HepG2 (cell line): ENCODE measurements at regions not wholly inside any gene's neighbourhood (a gene's known extent, or its start where the extent isn't known, plus 50 kb on each side); places are given as distances from the start of the nearest gene placed in this dataset.

Experiments
- ATAC-seq: fragments of 200-7000 bp; cut with Tn5 transposase; 3 replicates; pipeline ENCODE4 v1.9.1; 2020; ENCODE audit warnings: mild to moderate bottlenecking, moderate library complexity
- BruUV-seq: library from RNA; stranded (reverse); fragments of 400-500 nt; replicated peaks from 2 replicates; lab custom pipeline; 2021; lab: Mats Ljungman, UMichigan
- CTCF ChIA-PET: fragments of 300-600 bp; formaldehyde crosslinking; extraction: SDS; loops from one replicate; lab custom pipeline; 2021; ENCODE audit warnings: low total read pairs, inconsistent platforms, low intra/inter-chr PET ratio; lab: Yijun Ruan, JAX
- POLR2A ChIA-PET: fragments of 350-600 bp; sonication (Branson Sonifier 250); formaldehyde crosslinking; loops from one replicate; lab custom pipeline; 2020; ENCODE audit warnings: antibody characterized with exemption, inconsistent platforms; lab: Yijun Ruan, JAX
- DNase-seq: peaks from one replicate; pipeline ENCODE4 v3.0.0-alpha.2; 2015; ENCODE audit warnings: low spot score
- FAIRE-seq: peaks from 3 replicates; lab custom pipeline; 2011; peaks lifted over from hg19 to GRCh38; lab: Jason Lieb, UNC
- H2AFZ ChIP-seq: one replicate; pipeline ENCODE4 v1.6.1; 2011; ENCODE audit warnings: low read length, inconsistent platforms
- H3K27ac ChIP-seq: fragments of 300-600 bp; 3 replicates; pipeline ENCODE4 v1.8.0; 2011; ENCODE audit warnings: mixed run types, mild to moderate bottlenecking, mixed read lengths, low read length, inconsistent platforms; ENCODE audit not compliant: insufficient read depth; ENCODE audit errors: extremely low read length
- H3K27me3 ChIP-seq, 2 experiments: fragments of 200-600 bp in 1 of 2; 2 replicates in 1 of 2; 3 replicates in 1 of 2; pipeline versions ENCODE4 v1.6.0 to v1.8.0; 2011; ENCODE audit warnings: low read length in 2 of 2, mild to moderate bottlenecking in 2 of 2, moderate library complexity in 2 of 2, inconsistent platforms in 1 of 2; ENCODE audit not compliant: insufficient read depth in 2 of 2, control insufficient read depth in 1 of 2
- H3K36me3 ChIP-seq, 2 experiments: fragments of 200-600 bp in 1 of 2; replicated peaks in 1 of 2; 2 replicates in 1 of 2; 3 replicates in 1 of 2; pipeline versions ENCODE4 v1.5.1 to v1.8.0; 2011; ENCODE audit warnings: low read length in 2 of 2, inconsistent platforms in 1 of 2; ENCODE audit not compliant: insufficient read depth in 2 of 2, control insufficient read depth in 1 of 2
- H3K4me1 ChIP-seq: 2 replicates; pipeline ENCODE4 v1.5.1; 2012; ENCODE audit warnings: low read length, inconsistent platforms; ENCODE audit not compliant: insufficient read depth
- H3K4me2 ChIP-seq: 2 replicates; pipeline ENCODE4 v1.6.0; 2011; ENCODE audit warnings: low read depth, low read length, inconsistent platforms
- H3K4me3 ChIP-seq, 3 experiments: fragments of 200-600 bp in 1 of 3; sonication (generic), shearing (Covaris generic) in 1 of 3; replicated peaks in 1 of 3; 2 replicates each; pipeline ENCODE4 v1.5.1; 2011 to 2016; ENCODE audit warnings: low read length in 3 of 3, inconsistent platforms in 2 of 3, low read depth in 2 of 3, mild to moderate bottlenecking in 2 of 3, control low read depth in 1 of 3, mixed read lengths in 1 of 3; ENCODE audit not compliant: insufficient read depth in 1 of 3
- H3K79me2 ChIP-seq: one replicate; pipeline ENCODE4 v1.6.1; 2011; ENCODE audit warnings: low read length, inconsistent platforms; ENCODE audit not compliant: insufficient read depth
- H3K9ac ChIP-seq: 2 replicates; pipeline ENCODE4 v1.6.0; 2011; ENCODE audit warnings: mild to moderate bottlenecking, low read depth, low read length, inconsistent platforms; ENCODE audit not compliant: insufficient read depth
- H3K9me3 ChIP-seq: 2 replicates; pipeline ENCODE4 v1.5.1; 2012; ENCODE audit warnings: mild to moderate bottlenecking, low read length
- H4K20me1 ChIP-seq: 2 replicates; pipeline ENCODE4 v1.6.0; 2011; ENCODE audit warnings: inconsistent platforms, mild to moderate bottlenecking, low read length, moderate library complexity; ENCODE audit not compliant: insufficient read depth
- FOXK2 ChIP-seq: fragments of 450-650 bp; IDR thresholded peaks from 2 replicates; pipeline ENCODE4 v1.6.1; 2016
- FOXP4 ChIP-seq: sonication (generic); formaldehyde crosslinking; IDR thresholded peaks from 2 replicates; pipeline ENCODE4 v1.4.0; 2020; ENCODE audit warnings: missing genetic modification reagents
- HCFC1 ChIP-seq: fragments of 150-350 bp; IDR thresholded peaks from 2 replicates; pipeline ENCODE4 v1.6.1; 2014; ENCODE audit warnings: low read depth, low read length
- HNF1B ChIP-seq: sonication (generic); formaldehyde crosslinking; IDR thresholded peaks from 2 replicates; pipeline ENCODE4 v1.5.1; 2020; ENCODE audit warnings: mild to moderate bottlenecking, moderate library complexity, missing genetic modification reagents
- HNF4A ChIP-seq: sonication (generic); formaldehyde crosslinking; IDR thresholded peaks from 2 replicates; pipeline ENCODE4 v1.4.0; 2020; ENCODE audit warnings: missing genetic modification reagents
- MIXL1 ChIP-seq: IDR thresholded peaks from 2 replicates; pipeline ENCODE4 v1.6.1; 2016
- PCBP2 ChIP-seq: fragments of 200-400 bp; formaldehyde crosslinking; optimal IDR thresholded peaks from 2 replicates; pipeline ENCODE3; 2018; ENCODE audit warnings: low read length, low read depth; ENCODE audit not compliant: poor library complexity, severe bottlenecking
- PLSCR1 ChIP-seq: sonication (generic); formaldehyde crosslinking; IDR thresholded peaks from 2 replicates; pipeline ENCODE4 v1.5.0; 2020; ENCODE audit warnings: missing genetic modification reagents, mild to moderate bottlenecking, borderline replicate concordance
- SAFB2 ChIP-seq: sonication (generic); formaldehyde crosslinking; IDR thresholded peaks from 2 replicates; pipeline ENCODE4 v1.5.1; 2020; ENCODE audit warnings: missing genetic modification reagents, low read depth, mild to moderate bottlenecking, borderline replicate concordance
- SRSF1 ChIP-seq: fragments of 200-400 bp; formaldehyde crosslinking; optimal IDR thresholded peaks from 2 replicates; pipeline ENCODE3; 2017; ENCODE audit warnings: mild to moderate bottlenecking, low read depth, low read length, moderate library complexity
- YEATS4 ChIP-seq: sonication (generic); formaldehyde crosslinking; IDR thresholded peaks from 2 replicates; pipeline ENCODE4 v1.4.0; 2020; ENCODE audit warnings: missing genetic modification reagents, borderline replicate concordance
- ZFYVE20 ChIP-seq: sonication (generic); formaldehyde crosslinking; IDR thresholded peaks from 2 replicates; pipeline ENCODE4 v1.8.0; 2023; ENCODE audit warnings: low read depth, mild to moderate bottlenecking, moderate library complexity, missing genetic modification reagents, borderline replicate concordance
- ZNF281 ChIP-seq: sonication (generic); formaldehyde crosslinking; IDR thresholded peaks from 2 replicates; pipeline ENCODE4 v1.4.0; 2020; ENCODE audit warnings: missing genetic modification reagents, borderline replicate concordance
- ZNF746 ChIP-seq: sonication (generic); formaldehyde crosslinking; IDR thresholded peaks from 2 replicates; pipeline ENCODE4 v1.8.0; 2022; ENCODE audit warnings: mild to moderate bottlenecking, missing genetic modification reagents
- ZNF839 ChIP-seq: sonication (generic); formaldehyde crosslinking; IDR thresholded peaks from 2 replicates; pipeline ENCODE4 v1.4.0; 2020; ENCODE audit warnings: missing genetic modification reagents, mild to moderate bottlenecking, borderline replicate concordance
- ZSCAN22 ChIP-seq: sonication (generic); formaldehyde crosslinking; IDR thresholded peaks from 2 replicates; pipeline ENCODE4 v1.4.0; 2020; ENCODE audit warnings: mild to moderate bottlenecking, missing genetic modification reagents
- ZSCAN5A ChIP-seq: sonication (generic); formaldehyde crosslinking; IDR thresholded peaks from 2 replicates; pipeline ENCODE4 v1.8.0; 2022; ENCODE audit warnings: mild to moderate bottlenecking, missing genetic modification reagents, borderline replicate concordance
- WGBS: methylation state at CpG from one replicate; pipeline ENCODE4 v1.1.6; 2017; ENCODE audit warnings: low lambda C conversion rate; 5-methylcytosine and 5-hydroxymethylcytosine counted together
- in situ Hi-C: cut with HindIII; loops from 2 replicates; pipeline ENCODE4 v1.10.0; 2017; ENCODE audit warnings: low pct_unique_long_range_greater_than_20kb; ENCODE audit not compliant: extremely low pct_ligation_motif_present
- intact Hi-C: fragments of 100-400 bp; cut with micrococcal nuclease; formaldehyde crosslinking; loops from one replicate; pipeline ENCODE4 v1.10.0; 2022; ENCODE audit not compliant: unreplicated experiment

GRCh38 chr10:109187677-109188076 lies 735.6 kb downstream of the XPNPEP1 start:
- no peaks in the 10 kb centered on the region for H3K36me3 ChIP-seq
- no peaks in the 10 kb centered on the region for H3K79me2 ChIP-seq
- H3K9me3 ChIP-seq: peaks cover 76% of the 10 kb centered on the region
- in situ Hi-C loops (no loop called here), intact Hi-C loops (no loop called here)
- BruUV-seq: no TSS peak
- WGBS: 0% methylated on average over 2 of the region's 2 CpGs
- H4K20me1 ChIP-seq: no peaks in the 10 kb centered on the region
- H3K4me2 ChIP-seq: no peak overlapping the region
- H2AFZ ChIP-seq: no peak overlapping the region
- CTCF ChIA-PET: no interaction called here
- H3K4me3 ChIP-seq: no peak overlapping the region
- no peak overlapping the region for H3K9ac ChIP-seq
- H3K4me1 ChIP-seq: no peaks in the 10 kb centered on the region
- ATAC-seq: no peak
- FAIRE-seq: no peak
- no peaks in the 10 kb centered on the region for H3K27me3 ChIP-seq
- POLR2A ChIA-PET: no interaction called here
- no peak overlapping the region for H3K27ac ChIP-seq
- DNase-seq: no peak
- TF ChIP-seq SRSF1: no peak
- TF ChIP-seq HNF4A (CRISPR knock-in tag): no peak
- TF ChIP-seq PCBP2: no peak
- no peak for TF ChIP-seq SAFB2 (CRISPR knock-in tag)
- no peak for TF ChIP-seq PLSCR1 (CRISPR knock-in tag)
- TF ChIP-seq HCFC1: no peak
- TF ChIP-seq MIXL1 (CRISPR knock-in tag): no peak
- no peak for TF ChIP-seq FOXP4 (CRISPR knock-in tag)
- TF ChIP-seq FOXK2: no peak
- no peak for TF ChIP-seq ZFYVE20 (CRISPR knock-in tag)
- no peak for TF ChIP-seq ZNF281 (CRISPR knock-in tag)
- no peak for TF ChIP-seq ZNF839 (CRISPR knock-in tag)
- no peak for TF ChIP-seq YEATS4 (CRISPR knock-in tag)
- TF ChIP-seq HNF1B (CRISPR knock-in tag): no peak
- TF ChIP-seq ZNF746 (CRISPR knock-in tag): no peak
- no peak for TF ChIP-seq ZSCAN22 (CRISPR knock-in tag)
- TF ChIP-seq ZSCAN5A (CRISPR knock-in tag): no peak
